ENCODE measurements at regions not wholly inside any gene's neighbourhood (a gene's known extent, or its start where the extent isn't known, plus 50 kb on each side); places are given as distances from the start of the nearest gene placed in this dataset.

- TF ChIP-seq CTCF (IDR thresholded peaks at IDR 0.05) (no peak), ZFX (IDR thresholded peaks at IDR 0.05; ENCODE audit: borderline replicate concordance) (no peak)
These were observed 599.2 kb downstream of the ADCYAP1 start for GRCh38 chr18:1503847-1504246.

Measured in 22Rv1 (cell line).